NCI-H2227 (cell line): ENCODE measurements at regions not wholly inside any gene's neighbourhood (a gene's known extent, or its start where the extent isn't known, plus 50 kb on each side); places are given as distances from the start of the nearest gene placed in this dataset.
A peak's percentile ranks its signal among the peaks of the same experiment; 100 is the strongest.
"Not testable (repeated sequence)": the region's sequence is repeated elsewhere in the genome, so short reads cannot be mapped to it uniquely, and the experiment has no call there.

Source experiments
- DNase-seq: peaks from one replicate; lab custom pipeline; 2025; ENCODE audit not compliant: unreplicated experiment; lab: John Stamatoyannopoulos, UW

DNA sequence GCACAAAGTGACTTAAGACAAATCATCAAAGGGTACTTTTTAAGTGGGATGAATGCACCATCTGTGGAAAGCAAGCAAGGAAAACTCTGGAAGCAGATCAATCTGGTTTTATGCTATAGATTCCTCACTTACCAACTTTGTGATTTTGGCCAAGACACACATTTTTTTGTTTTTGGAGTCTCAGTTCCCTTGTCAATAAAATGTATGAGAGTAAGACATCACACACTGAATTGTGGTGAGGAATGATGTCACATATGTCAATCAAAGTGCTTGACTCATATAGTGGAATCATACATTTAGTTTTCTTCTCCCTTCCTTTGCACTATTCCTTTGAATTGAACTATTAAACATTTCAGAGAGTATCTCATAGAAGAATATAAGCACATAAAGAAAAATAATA, 620.5 kb upstream of the CITED2 start:
- DNase-seq = no peak

DNA sequence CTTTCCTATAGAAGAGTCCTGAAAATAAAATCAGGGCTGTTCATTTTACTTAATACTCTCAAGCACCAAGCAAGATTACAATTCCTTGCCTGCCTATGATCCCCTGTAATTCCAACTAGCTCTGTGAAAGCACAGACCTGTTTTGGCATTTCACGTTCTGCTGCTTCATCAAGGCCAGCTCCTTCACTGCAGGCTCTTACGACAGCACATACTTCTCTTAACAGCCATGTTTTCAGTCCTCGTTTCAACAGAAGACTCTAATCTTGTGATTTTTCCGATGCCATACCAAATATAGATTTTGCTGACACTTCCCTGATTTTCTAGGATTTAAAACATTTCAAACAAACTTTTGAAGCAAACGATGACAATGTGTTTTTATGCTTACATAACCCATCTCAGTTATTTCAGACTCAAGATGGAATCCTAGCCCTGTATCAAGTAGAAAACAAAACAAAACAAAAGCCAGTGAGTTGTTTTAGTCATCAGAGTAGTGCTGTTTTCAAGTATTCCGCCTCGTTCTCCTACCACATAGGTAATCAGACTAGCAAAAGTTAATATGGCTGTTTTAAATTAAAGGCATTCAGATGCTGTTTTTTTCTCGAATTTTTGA, 616.5 kb upstream of the CITED2 start:
- DNase-seq = no peak

DNA sequence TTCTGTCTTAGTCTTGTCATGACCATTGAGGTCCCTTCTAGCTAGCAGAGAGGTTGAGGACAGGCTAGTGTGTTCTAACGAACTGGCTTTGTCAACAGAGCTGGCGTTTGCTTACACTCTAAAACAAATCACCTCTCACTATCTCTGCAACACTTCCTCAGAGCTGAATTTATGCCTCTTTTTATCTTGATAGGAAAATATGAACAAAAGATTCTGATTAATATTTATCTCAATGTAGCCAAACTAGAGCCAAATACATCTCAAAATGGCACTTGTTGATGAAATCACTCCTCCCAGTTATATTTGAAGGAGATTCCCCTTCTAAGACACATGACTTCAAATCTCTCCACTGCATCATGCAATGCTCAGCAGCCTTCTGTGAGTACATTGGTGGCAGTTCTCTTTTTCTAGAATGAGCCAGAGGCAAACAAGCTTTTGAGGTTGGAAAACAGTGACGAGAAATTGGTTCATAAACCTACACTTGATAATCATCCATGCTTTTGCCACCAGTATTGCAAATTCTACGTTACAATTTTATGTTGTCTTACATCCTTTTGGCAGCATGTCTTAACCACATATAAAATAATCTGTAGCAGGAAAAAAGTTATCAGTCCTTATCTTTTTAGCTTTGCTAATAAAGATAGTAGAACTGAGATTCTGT, 615.7 kb upstream of the CITED2 start:
- no peak for DNase-seq

DNA sequence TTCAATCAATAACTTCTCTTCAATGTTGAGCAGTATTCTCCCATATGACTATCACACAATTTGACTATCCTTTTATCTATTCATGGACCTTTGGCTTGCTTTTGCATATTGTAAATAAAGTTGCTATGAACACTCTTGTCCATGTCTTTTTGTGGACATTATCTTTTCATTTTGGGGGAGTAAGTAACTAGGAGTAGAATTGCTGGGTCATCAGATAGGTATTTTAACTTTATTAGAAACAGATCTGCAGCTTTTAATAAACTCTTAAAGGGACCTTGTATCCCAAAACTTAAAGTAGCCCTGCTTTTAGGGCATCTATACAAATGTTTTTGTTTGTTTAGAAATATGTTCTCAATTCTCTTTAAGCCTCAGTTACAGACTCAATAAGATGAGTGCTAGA, 614.2 kb upstream of the CITED2 start:
- DNase-seq = no peak

DNA sequence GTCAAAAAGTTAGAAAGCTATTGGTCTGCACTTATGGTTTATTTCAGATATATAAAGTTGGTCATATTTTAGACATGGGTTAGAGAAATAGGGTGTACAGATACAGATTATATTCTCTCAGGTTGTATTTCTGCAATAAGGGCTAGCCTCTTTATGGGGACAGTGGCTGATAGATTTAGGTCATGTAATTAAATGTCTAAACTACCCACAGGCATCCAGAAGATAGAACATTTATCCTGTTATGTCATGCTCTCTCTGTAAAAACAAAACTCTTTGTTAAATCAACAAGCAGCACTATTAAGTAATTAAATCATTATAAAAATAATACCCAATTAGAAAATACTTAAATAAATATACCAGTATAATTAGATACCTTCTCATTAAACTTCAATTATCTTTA, 612.6 kb upstream of the CITED2 start:
- DNase-seq = no peak

DNA sequence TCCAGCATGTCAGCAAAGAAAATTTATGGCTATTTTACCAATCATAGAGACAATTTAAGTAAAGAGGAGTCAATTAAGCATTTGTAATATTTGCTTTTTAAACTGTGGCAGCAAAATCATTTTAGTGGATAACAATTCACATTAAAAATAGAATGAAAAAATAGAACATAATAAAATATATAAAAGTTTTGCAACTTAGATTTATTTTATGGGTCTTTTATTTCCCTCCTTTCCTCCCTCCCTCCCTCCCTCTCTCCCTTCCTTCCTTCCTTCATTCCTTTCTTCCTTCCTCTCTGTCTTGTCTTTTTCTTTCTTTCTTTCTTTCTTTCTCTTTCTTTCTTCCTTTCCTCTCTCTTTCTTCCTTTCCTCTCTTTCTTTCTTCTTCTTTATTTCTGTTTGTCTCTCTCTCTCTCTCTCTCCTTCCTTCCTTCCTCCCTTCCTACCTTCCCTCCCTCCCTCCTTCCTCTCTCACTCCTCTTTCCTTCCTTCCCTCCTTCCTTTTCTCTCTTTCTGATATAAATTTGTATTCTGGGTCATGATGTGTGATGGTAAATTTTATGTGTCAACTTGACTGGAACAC, 610.9 kb upstream of the CITED2 start:
- DNase-seq = no peak

DNA sequence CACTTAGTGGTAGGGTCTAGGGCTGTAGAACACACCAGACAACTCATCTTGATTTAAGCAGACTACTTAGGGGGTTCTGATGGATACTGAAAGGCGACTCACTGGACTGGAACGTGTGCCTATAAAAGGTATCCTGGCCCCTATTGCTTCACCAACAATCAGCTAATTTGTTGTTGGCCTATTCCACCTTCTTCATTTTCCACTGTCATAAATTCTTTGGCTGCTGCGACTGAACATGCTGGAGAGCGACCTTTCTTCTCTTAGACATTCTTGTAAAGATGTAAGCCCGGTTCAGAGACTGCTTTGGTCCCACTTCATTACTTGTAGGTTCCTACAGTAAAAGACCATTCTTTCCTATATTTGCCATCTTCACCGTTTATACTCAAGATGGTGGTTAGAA, 609.9 kb upstream of the CITED2 start:
- DNase-seq = no peak

DNA sequence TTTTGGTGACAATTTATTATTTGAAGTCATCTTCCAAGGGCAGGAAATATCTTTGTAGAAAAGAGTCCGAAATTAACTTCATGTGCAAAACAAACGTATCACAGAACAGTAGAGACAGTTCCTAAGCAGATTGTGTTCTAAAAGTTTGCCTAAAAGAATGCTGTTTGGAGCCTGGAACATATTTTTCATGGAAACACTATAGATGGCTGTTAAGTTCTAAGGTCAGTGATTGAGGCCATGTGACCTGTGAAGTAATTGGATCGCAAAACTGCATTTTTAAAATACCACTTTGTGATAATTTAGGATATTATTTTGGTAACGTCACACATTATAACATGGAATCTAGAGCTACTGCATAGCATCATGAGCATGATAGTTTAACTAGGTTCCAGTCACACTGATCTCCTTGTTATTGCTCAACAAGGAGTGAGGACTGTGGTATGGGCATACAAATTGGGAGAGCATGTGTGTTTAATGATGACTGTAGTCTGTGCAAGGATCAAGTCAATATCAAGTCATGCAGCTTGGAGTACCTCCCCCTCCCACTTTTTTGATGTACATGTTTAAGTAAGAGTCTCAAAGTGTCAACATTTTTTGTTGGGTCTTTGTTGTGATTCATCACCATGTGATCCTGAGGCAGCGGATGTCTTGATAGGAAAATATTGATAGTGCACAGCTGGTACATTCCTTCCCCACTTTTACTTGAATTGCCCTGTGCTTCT, 609.3 kb upstream of the CITED2 start:
- no peak for DNase-seq

DNA sequence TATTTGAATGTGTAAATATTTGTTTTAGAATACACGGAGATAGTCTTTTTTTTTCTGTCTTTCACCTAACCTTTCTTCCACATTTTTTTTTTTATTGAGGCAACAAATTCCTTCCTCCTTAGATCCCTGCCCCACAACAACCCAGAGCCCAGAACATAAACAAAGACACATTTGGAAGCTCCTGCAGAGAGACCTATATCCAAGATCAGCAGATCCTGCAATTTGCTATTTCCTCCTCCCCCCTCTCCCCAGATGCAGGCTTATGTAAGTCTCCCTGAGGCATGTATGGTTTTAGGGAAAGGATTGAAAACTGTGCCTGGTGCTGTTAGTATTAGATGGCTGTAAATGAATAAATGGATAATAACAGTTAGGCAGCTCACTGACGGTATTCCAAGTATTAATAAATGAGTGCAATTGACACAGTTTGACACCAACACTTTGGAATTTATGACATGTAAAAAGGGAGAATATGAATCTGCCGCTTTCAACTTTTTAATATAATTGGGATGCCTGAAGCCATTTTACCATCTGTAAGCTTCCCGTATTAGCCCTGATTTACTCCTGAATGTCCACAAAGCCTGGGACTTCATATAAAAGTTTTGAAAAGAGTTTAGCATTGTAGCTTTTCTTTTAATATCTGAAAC, 608.3 kb upstream of the CITED2 start:
- peak; percentile 15 for DNase-seq

DNA sequence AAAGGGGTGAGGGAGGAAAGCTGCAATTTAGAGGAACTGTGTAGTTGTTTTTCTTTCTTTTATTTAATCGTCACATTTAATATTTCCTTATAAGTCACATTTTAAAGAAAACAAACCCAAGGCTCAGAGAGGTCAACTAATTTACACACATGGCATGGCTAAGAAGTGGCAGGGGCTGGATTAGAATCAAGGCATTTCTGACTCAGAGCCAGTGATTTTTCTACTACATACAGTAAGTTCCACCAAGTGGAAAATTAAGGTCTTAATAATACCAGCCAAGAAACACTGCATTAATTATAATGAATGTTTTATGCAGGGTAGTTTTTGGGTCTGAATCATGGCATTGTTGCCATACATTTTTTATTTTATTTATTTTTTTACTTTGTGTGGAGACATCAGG, 607.7 kb upstream of the CITED2 start:
- DNase-seq = no peak

DNA sequence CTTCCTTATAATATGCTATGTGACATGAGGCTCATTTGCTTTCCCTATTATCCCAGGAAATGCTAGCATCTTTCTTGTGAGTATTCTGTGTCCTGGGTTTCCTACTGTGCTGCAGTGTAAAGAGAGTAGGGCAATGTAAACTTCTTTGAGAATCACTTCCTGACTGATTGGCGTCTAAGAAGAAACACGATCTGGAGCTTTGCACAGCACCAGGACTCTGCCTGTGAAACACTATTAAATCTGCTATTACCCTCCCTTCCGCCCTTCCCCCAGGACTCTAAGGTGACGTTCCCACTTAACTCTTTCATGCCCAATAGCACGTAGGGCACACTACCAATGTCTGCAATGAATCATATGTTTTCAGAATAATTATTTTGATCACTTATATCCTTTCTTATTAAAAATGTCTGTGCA, 607.3 kb upstream of the CITED2 start:
- DNase-seq = peak; percentile 52

DNA sequence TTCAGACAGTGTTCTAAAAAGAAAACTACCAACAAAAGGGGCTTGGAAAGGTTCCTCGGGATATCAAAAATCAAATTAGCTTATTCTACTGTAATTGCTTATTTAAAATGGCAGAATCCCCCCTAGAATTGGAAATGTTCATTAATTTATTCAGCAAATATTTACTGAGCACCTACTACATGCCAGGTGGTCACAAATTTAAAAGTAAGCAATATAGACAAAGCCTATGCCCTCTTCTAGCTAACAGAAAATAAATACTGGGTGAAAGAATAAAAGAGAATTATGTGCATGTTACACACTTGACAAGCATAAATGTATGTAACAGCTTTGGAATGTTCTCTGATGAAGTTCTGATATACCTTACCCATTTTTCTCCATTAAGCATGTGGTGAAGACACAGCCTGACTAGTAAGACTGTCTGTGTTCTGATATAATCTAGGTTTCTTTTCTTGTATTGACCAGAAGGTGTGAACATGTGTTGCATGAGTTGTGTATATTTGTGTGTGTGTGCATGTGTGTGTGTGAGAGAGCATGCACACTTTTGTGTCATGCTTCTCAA, 606.7 kb upstream of the CITED2 start:
- no peak for DNase-seq

DNA sequence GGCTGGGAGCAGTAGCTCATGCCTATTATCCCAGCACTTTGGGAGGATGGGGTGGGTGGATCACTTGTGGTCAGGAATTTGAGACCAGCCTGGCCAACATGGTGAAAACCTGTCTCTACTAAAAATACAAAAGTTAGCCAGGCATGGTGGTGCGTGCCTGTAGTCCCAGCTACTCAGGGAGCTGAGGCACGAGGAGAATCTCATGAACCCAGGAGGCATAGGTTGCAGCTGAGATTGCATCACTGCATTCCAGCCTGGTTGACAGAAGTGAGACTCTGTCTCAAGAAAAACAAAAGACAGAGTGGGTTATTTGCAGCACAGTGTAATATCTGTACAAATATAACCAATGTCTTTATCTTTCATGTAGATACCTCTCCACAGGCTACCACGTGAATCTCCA, 606.2 kb upstream of the CITED2 start:
- DNase-seq = not testable (repeated sequence)

DNA sequence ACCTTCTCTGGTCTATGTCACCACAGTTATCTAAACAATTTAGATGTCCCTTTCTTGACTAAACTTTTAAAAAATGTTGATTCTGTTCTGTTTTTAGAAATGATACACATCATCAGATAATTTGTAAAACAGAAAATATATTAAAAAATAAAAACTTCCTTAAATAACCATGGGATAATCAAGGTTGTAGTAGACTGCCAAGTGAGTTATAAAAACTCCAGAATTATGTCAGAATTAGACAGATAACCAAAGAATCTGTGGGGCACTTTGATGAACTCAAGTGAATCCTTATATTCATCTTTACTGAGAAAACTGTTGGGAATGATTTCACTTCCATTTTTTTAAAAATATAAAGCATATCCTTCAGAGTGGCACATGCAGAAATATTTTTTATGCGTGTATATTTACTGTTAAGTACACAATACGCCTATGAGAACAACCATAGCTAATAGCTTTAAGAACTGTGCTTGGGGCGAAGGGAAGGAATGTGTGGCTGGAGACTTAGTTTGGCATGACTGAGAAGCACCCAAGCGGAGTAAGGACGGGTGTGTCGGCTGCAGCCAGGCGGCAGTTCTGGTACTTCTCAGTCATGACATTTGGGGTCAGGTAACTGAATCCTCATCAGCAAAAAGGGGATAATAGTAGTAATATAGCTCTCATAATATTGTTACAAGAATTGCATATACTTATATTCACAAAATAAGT, 604.7 kb upstream of the CITED2 start:
- no peak for DNase-seq

DNA sequence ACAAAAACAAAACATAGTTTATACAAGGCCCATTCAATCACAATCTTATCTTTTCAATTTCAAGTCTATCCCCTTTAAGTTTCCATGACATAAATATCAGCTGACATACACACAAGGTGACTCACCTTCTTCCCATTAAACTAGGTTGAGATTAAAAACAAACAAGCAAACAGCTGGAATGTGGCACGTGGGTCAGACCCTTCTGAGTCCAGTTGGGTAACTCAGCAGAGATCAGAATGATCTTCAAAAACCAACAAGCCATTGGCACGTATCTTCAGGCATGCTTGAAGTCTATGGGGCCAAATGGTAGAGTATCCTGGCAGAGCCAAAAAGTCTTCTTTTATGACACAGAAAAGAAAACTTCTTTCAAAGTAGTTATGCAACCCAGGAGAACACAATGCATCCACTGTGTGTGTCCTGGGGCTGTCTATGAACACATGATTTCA, 603.5 kb upstream of the CITED2 start:
- DNase-seq = no peak

DNA sequence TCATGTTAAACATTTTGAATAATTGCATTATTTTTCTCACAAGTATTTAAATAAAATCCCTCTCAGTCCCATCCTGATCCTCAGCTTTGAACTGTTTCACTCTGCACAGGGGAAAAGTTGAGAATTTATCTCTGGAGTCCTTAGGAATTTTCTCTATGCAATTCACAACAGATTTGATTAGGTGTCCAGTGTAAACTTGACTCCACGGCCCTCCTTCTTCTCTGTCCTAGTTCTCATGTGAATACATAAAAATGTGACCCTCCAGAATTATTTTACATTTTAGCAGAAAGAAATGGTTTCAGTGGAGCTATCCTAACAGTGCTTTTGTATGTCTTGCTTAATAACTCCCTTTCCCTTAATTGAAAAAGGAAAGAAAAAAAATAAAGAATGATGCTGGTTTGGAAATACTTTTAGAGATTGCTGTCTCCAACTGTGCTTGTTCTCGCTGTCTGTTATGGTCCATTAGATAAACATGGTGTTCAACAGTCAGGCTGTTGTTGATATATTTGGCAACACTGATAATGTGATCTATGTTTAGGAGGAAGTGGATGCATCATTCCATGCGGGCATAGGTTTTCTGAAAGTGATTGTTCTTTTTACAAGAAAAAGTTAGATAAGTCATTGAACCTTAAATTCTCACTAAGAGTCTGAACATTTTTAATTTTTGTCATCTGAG, 599.4 kb upstream of the CITED2 start:
- no peak for DNase-seq

DNA sequence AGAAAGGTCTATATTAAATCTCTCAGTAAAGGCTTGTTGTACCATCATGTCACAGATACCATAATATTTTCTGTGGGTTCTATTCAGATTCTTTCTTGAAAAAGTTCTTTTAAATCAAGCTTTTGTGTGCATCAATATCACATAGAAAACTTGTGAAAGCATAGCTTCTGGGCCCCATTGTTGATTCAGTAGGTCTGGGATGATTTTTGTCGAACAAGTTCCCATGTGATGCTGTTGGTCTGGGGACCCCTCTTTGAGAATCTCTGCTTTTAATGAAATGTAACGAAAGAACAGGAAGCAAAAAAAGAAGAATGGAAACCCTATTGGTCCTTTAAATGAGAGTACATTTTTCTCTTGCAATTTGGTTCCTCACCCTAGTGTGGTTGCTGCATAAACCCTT, 597.7 kb upstream of the CITED2 start:
- DNase-seq = no peak

DNA sequence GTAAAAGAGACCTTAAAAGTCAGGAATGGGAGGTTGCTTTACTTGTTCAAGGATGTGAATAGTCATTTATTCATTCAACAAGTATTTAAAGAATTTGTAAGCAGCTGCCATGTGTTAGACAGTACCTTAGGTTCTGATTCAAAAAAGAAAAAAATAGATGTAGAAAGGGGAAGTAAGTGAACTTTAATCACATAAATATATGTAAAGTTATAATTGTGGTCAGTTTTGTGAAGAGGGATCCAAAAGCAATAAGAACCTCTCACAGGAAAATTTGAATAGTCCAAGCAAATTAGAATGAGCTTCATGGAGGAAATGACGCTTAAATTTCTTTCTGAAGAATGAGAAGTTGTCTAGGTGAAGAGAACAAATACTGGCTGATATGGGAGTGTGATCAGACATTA, 596.1 kb upstream of the CITED2 start:
- no peak for DNase-seq

DNA sequence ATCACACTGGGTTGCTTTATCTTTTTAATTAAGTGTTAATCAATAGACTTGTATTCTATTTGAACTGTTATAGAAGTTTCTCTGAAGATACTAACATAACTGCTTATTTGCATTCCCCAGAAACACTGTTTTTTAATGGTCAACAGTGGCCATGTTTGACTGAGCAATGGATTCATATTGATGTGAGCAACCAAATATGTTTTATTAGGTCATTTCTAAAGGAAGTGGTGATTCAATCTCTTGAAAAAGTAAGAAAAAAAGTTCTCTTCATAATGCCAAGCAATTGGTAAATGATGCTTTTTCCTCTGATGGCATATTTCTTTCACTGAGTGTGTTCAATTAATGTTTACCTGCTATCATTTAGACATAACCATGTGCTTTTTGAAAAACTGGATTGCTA, 593.0 kb upstream of the CITED2 start:
- no peak for DNase-seq

DNA sequence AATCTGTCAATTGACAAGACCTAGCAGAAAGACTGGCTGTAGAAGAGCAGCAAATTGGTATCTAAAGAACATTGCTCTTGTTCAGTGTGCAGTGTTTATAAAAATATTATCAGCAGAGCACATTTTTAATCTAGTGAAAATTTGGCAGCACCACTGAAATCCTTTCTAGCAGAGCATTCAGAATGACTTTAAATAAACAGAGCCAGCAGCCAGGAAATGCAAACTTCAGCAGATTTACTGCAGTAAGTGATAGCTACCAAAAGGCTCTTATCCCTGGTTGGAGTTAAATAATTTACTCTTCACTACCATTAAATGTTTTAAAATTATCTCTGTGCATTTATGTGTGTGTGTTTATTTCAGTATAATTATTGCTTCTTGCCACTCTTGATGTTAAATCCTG, 590.9 kb upstream of the CITED2 start:
- no peak for DNase-seq
